Choroid plexus epithelial cell (primary cell): ENCODE measurements at regions not wholly inside any gene's neighbourhood (a gene's known extent, or its start where the extent isn't known, plus 50 kb on each side); places are given as distances from the start of the nearest gene placed in this dataset.

ENCODE experiments used
- DNase-seq: peaks from one replicate; pipeline ENCODE4 v3.0.0-alpha.2; 2010; ENCODE audit warnings: low read depth
- H3K4me3 ChIP-seq: 2 replicates; pipeline ENCODE4 v1.5.1; 2011; ENCODE audit warnings: low read depth, mild to moderate bottlenecking, control low read depth, low read length, moderate library complexity
- TF ChIP-seq, protein P1 (sequence below): conservative IDR thresholded peaks from 2 replicates; pipeline ENCODE4 v1.5.1; 2011; ENCODE audit warnings: low read depth, mild to moderate bottlenecking, control low read depth, inconsistent platforms, low read length, moderate library complexity

GRCh38 chr1:239630767-239631166 lies 244.4 kb downstream of the CHRM3 start:
- TF ChIP-seq, protein P1, sequence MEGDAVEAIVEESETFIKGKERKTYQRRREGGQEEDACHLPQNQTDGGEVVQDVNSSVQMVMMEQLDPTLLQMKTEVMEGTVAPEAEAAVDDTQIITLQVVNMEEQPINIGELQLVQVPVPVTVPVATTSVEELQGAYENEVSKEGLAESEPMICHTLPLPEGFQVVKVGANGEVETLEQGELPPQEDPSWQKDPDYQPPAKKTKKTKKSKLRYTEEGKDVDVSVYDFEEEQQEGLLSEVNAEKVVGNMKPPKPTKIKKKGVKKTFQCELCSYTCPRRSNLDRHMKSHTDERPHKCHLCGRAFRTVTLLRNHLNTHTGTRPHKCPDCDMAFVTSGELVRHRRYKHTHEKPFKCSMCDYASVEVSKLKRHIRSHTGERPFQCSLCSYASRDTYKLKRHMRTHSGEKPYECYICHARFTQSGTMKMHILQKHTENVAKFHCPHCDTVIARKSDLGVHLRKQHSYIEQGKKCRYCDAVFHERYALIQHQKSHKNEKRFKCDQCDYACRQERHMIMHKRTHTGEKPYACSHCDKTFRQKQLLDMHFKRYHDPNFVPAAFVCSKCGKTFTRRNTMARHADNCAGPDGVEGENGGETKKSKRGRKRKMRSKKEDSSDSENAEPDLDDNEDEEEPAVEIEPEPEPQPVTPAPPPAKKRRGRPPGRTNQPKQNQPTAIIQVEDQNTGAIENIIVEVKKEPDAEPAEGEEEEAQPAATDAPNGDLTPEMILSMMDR, result no peak
- no peak for DNase-seq

DNA sequence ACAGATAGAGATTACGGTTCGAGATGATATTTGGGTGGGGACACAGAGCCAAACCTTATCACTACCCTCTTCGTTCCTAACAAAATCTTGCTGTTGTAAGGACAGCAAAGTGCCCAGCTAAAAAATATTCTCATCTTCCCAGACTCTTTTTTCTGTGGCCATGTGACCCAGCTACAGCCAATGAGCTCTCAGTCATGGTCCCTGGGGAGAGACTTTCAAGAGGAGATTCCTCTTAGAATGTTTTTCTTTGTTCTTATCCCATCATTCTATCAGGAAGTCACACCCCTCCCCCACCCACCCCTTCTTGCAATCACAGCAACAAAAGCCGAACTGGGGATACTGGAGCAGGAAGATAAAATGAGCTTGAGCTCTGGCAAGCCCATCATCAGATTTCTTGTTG lies 247.1 kb downstream of the CHRM3 start:
- no peak for DNase-seq
- no peak overlapping the region for H3K4me3 ChIP-seq
- TF ChIP-seq, protein P1, result no peak

More at GRCh38 chr1:239630767-239631166, 244.4 kb downstream of the CHRM3 start:
- no peak overlapping the region for H3K4me3 ChIP-seq

DNA sequence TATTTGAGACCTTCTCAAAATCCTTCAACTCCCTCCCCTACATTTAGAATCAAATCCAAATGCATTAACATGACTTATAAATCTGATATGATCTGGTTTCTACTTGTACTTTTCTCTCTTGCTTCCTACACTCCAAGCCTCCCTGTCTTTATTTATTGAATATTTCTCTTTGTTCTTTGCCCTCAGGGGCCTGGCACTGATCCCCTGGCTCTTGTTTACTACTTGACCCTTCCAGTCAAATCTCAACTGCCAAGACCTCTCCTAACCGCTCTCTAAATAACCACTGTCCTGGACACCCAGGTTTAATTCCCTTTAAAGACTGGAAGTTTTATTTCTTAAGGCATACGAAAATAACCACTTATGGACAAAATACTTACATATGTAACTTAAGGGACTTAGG lies 248.9 kb downstream of the CHRM3 start:
- TF ChIP-seq, protein P1, result no peak
- DNase-seq, result no peak

DNA sequence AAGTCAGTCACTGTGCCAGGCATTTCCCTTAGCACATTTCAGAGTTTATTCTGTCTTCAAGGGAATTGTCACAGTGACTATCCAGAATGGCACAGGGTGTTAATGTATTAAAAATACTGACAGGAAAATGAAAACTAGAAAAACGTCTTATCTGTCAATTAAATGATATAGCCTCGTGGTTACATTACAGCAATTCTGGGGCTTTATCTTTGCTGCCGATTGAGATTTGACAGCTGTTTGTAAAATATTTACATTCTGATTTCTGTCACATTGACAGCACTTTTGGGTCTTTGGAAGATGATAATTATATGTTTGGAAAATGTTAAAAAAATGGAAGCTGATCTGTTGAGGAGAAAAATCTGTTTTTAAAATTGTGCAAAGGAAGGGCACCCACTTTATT lies 250.0 kb downstream of the CHRM3 start:
- no peak overlapping the region for H3K4me3 ChIP-seq
- TF ChIP-seq, protein P1, result no peak
- DNase-seq, result no peak

More for the DNA sequence above, 248.9 kb downstream of the CHRM3 start:
- H3K4me3 ChIP-seq, result no peak overlapping the region

- TF ChIP-seq, protein P1, result no peak
- no peak overlapping the region for H3K4me3 ChIP-seq
Measured at GRCh38 chr1:239644604-239645003, 258.2 kb downstream of the CHRM3 start.

GRCh38 chr1:239647045-239647444 lies 260.7 kb downstream of the CHRM3 start:
- TF ChIP-seq, protein P1, result no peak
- DNase-seq, result no peak
- H3K4me3 ChIP-seq, result no peak overlapping the region

More at GRCh38 chr1:239644604-239645003, 258.2 kb downstream of the CHRM3 start:
- no peak for DNase-seq

GRCh38 chr1:239647964-239648632 lies 261.7 kb downstream of the CHRM3 start:
- DNase-seq, result no peak
- TF ChIP-seq, protein P1, result no peak
- no peak overlapping the region for H3K4me3 ChIP-seq
